A549 (cell line): ENCODE measurements at regions not wholly inside any gene's neighbourhood (a gene's known extent, or its start where the extent isn't known, plus 50 kb on each side); places are given as distances from the start of the nearest gene placed in this dataset.

Experiments used
- ATAC-seq, 2 experiments: fragments of 200-7000 bp in 1 of 2; fragments of >200 bp in 1 of 2; cut with Nextera tagmentation in 1 of 2; cut with Tn5 transposase in 1 of 2; 3 replicates each; pipeline versions ENCODE4 v1.8.0 to v1.9.1; 2018 to 2020; ENCODE audit warnings: mild to moderate bottlenecking in 1 of 2, moderate library complexity in 1 of 2
- CTCF ChIA-PET: fragments of 300-600 bp; sonication (Branson Sonifier 250); formaldehyde crosslinking; extraction: SDS; loops from one replicate; lab custom pipeline; 2021; ENCODE audit warnings: antibody characterized with exemption, inconsistent platforms; lab: Yijun Ruan, JAX
- POLR2A ChIA-PET: fragments of 350-600 bp; formaldehyde crosslinking; extraction: SDS; loops from one replicate; lab custom pipeline; 2021; ENCODE audit warnings: antibody characterized with exemption, inconsistent platforms; lab: Yijun Ruan, JAX
- DNase-seq, 2 experiments: peaks; one replicate each; pipeline versions ENCODE4 v3.0.0 to v3.0.0-alpha.2; 2011 to 2016; ENCODE audit warnings: low read depth in 1 of 2, low spot score in 1 of 2
- FAIRE-seq: peaks from 2 replicates; lab custom pipeline; 2011; peaks lifted over from hg19 to GRCh38; lab: Jason Lieb, UNC
- H3K27ac ChIP-seq, 2 experiments: fragments of >200 bp; sonication (Bioruptor Twin); formaldehyde crosslinking; 3 replicates each; pipeline ENCODE4 v1.5.1; 2016 to 2017
- H3K4me1 ChIP-seq: fragments of >200 bp; sonication (Bioruptor Twin); formaldehyde crosslinking; 3 replicates; pipeline ENCODE4 v1.6.1; 2016
- H3K4me2 ChIP-seq: fragments of >200 bp; sonication (Bioruptor Twin); formaldehyde crosslinking; 3 replicates; pipeline ENCODE4 v1.6.1; 2016
- H3K4me3 ChIP-seq: fragments of >200 bp; sonication (Bioruptor Twin); formaldehyde crosslinking; 3 replicates; pipeline ENCODE4 v1.5.1; 2016
- H3K9me3 ChIP-seq: fragments of >200 bp; sonication (Bioruptor Twin); formaldehyde crosslinking; 3 replicates; pipeline ENCODE4 v1.6.1; 2016
- BHLHE40 ChIP-seq: IDR thresholded peaks from 2 replicates; pipeline ENCODE4 v1.6.1; 2012; ENCODE audit warnings: low read depth, low read length, inconsistent platforms
- CHD2 ChIP-seq: fragments of 150-350 bp; IDR thresholded peaks from 2 replicates; pipeline ENCODE4 v1.6.1; 2014; ENCODE audit warnings: low read length; ENCODE audit not compliant: partially characterized antibody
- CTCF ChIP-seq: fragments of >200 bp; sonication (Bioruptor Twin); formaldehyde crosslinking; IDR thresholded peaks from 3 replicates; pipeline ENCODE4 v1.5.1; 2016
- E2F6 ChIP-seq: IDR thresholded peaks from 2 replicates; pipeline ENCODE4 v1.6.1; 2012; ENCODE audit warnings: low read depth, borderline replicate concordance
- ELK1 ChIP-seq: fragments of 150-350 bp; IDR thresholded peaks from 2 replicates; pipeline ENCODE4 v1.6.1; 2014; ENCODE audit warnings: low read depth, mild to moderate bottlenecking, low read length
- EP300 ChIP-seq, 2 experiments: fragments of >200 bp; sonication (Bioruptor Twin); formaldehyde crosslinking; IDR thresholded peaks; 2 replicates in 1 of 2; 3 replicates in 1 of 2; pipeline ENCODE4 v1.6.1; 2016 to 2017
- FOSL2 ChIP-seq, 2 experiments: fragments of 450-650 bp in 1 of 2; fragments of >200 bp in 1 of 2; sonication (Bioruptor Twin) in 1 of 2; formaldehyde crosslinking; IDR thresholded peaks; 2 replicates each; pipeline versions ENCODE4 v1.5.0 to v1.6.1; 2016 to 2020; ENCODE audit warnings: mild to moderate bottlenecking in 1 of 2, moderate library complexity in 1 of 2
- FOXS1 ChIP-seq: fragments of 250-450 bp; sonication (Bioruptor Pico); IDR thresholded peaks from 2 replicates; pipeline ENCODE4 v1.5.0; 2020; ENCODE audit warnings: mild to moderate bottlenecking, moderate library complexity
- GATA3 ChIP-seq: IDR thresholded peaks from 2 replicates; pipeline ENCODE4 v1.6.1; 2012; ENCODE audit warnings: borderline replicate concordance
- HMGXB4 ChIP-seq: fragments of 250-450 bp; sonication (Bioruptor Pico); IDR thresholded peaks from 2 replicates; pipeline ENCODE4 v1.5.0; 2021; ENCODE audit warnings: mild to moderate bottlenecking, moderate library complexity, borderline replicate concordance
- KDM1A ChIP-seq: fragments of 200-600 bp; sonication (generic); IDR thresholded peaks from 2 replicates; pipeline ENCODE4 v1.6.1; 2016; ENCODE audit warnings: low read depth, mild to moderate bottlenecking
- KDM5A ChIP-seq: fragments of 200-600 bp; sonication (generic); IDR thresholded peaks from 2 replicates; pipeline ENCODE4 v1.6.1; 2016; ENCODE audit warnings: antibody characterized with exemption, mild to moderate bottlenecking
- NR3C1 ChIP-seq: fragments of >200 bp; sonication (Bioruptor Twin); formaldehyde crosslinking; IDR thresholded peaks from 3 replicates; pipeline ENCODE4 v1.6.1; 2017
- PHF8 ChIP-seq: fragments of 200-600 bp; sonication (generic); IDR thresholded peaks from 2 replicates; pipeline ENCODE4 v1.6.1; 2016; ENCODE audit warnings: low read depth, mild to moderate bottlenecking, antibody characterized with exemption, moderate library complexity, borderline replicate concordance
- RCOR1 ChIP-seq: fragments of 150-350 bp; IDR thresholded peaks from 2 replicates; pipeline ENCODE4 v1.6.1; 2014; ENCODE audit warnings: antibody characterized with exemption, low read length, low read depth
- WGBS: methylation state at CpG from one replicate; pipeline ENCODE4 v1.1.6; 2017; ENCODE audit errors: missing lambda C conversion rate; 5-methylcytosine and 5-hydroxymethylcytosine counted together
- TF ChIP-seq, protein P1 (sequence below): fragments of 200-600 bp; sonication (generic); IDR thresholded peaks from 2 replicates; pipeline ENCODE4 v1.6.1; 2016; ENCODE audit warnings: antibody characterized with exemption, mild to moderate bottlenecking, moderate library complexity
- TF ChIP-seq, protein P2 (sequence below): fragments of 450-650 bp; IDR thresholded peaks from 2 replicates; pipeline ENCODE4 v1.6.1; 2014; ENCODE audit warnings: antibody characterized with exemption

GRCh38 chr10:31148951-31149350 is 117.3 kb upstream of the ZNF438 start:
- no peak for FAIRE-seq

GRCh38 chr10:31149835-31150512 is 118.3 kb upstream of the ZNF438 start:
- no peak for FAIRE-seq
- WGBS: 82% methylated on average over 8 of the region's 8 CpGs
- ChIA-PET POLR2A (no interaction called here), CTCF (no interaction called here)
- Histone ChIP-seq H3K4me2 (no peak overlapping the region), H3K9me3 (no peaks in the 10 kb centered on the region), H3K27ac (no peak overlapping the region), H3K4me3 (no peak overlapping the region), H3K4me1 (peaks cover 15% of the 10 kb centered on the region)
- no peak for ATAC-seq
- no peak for DNase-seq
- TF ChIP-seq GATA3 (no peak), FOSL2 (IDR thresholded peaks at IDR 0.05) (no peak), FOSL2 (CRISPR knock-in tag; IDR thresholded peaks at IDR 0.05) (no peak), KDM1A (no peak), ELK1 (no peak), E2F6 (no peak)
- TF ChIP-seq, protein P1, sequence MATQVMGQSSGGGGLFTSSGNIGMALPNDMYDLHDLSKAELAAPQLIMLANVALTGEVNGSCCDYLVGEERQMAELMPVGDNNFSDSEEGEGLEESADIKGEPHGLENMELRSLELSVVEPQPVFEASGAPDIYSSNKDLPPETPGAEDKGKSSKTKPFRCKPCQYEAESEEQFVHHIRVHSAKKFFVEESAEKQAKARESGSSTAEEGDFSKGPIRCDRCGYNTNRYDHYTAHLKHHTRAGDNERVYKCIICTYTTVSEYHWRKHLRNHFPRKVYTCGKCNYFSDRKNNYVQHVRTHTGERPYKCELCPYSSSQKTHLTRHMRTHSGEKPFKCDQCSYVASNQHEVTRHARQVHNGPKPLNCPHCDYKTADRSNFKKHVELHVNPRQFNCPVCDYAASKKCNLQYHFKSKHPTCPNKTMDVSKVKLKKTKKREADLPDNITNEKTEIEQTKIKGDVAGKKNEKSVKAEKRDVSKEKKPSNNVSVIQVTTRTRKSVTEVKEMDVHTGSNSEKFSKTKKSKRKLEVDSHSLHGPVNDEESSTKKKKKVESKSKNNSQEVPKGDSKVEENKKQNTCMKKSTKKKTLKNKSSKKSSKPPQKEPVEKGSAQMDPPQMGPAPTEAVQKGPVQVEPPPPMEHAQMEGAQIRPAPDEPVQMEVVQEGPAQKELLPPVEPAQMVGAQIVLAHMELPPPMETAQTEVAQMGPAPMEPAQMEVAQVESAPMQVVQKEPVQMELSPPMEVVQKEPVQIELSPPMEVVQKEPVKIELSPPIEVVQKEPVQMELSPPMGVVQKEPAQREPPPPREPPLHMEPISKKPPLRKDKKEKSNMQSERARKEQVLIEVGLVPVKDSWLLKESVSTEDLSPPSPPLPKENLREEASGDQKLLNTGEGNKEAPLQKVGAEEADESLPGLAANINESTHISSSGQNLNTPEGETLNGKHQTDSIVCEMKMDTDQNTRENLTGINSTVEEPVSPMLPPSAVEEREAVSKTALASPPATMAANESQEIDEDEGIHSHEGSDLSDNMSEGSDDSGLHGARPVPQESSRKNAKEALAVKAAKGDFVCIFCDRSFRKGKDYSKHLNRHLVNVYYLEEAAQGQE: no peak

More at GRCh38 chr10:31148951-31149350, 117.3 kb upstream of the ZNF438 start:
- no peak for ATAC-seq
- Histone ChIP-seq H3K4me3 (no peak overlapping the region), H3K4me1 (peaks cover 15% of the 10 kb centered on the region), H3K4me2 (no peak overlapping the region), H3K27ac (no peak overlapping the region), H3K9me3 (no peaks in the 10 kb centered on the region)
- no peak for DNase-seq
- TF ChIP-seq NR3C1 (no peak), GATA3 (no peak), KDM5A (no peak), RCOR1 (no peak), FOXS1 (CRISPR knock-in tag) (no peak), CTCF (no peak), PHF8 (no peak), ELK1 (no peak), EP300 (IDR thresholded peaks at IDR 0.05) (no peak), BHLHE40 (no peak), CHD2 (no peak), HMGXB4 (CRISPR knock-in tag) (no peak)
- TF ChIP-seq, protein P2, sequence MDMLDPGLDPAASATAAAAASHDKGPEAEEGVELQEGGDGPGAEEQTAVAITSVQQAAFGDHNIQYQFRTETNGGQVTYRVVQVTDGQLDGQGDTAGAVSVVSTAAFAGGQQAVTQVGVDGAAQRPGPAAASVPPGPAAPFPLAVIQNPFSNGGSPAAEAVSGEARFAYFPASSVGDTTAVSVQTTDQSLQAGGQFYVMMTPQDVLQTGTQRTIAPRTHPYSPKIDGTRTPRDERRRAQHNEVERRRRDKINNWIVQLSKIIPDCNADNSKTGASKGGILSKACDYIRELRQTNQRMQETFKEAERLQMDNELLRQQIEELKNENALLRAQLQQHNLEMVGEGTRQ: no peak
- 70% methylated on average over 4 of the region's 4 CpGs for WGBS
- POLR2A ChIA-PET: no interaction called here
- CTCF ChIA-PET: no interaction called here
